ENCODE measurements at regions not wholly inside any gene's neighbourhood (a gene's known extent, or its start where the extent isn't known, plus 50 kb on each side); places are given as distances from the start of the nearest gene placed in this dataset.

DNA sequence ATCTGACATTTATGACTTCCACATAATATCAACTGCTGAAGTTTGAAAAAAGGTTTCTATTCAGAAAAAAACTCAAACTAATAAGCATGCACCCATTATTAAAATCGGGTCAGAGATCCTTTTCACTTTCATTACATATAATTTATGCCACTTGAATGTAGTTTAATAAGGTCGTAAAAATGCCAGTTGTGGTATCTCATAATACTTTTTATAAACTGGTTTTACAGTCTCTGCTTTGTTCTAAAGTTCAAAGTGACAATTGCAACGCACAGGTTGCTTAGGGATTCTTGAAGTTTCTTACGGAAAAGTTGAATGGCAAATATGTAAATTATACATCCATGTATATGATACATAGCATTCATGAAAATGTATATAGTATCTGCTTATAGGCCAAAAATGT, 229.4 kb upstream of the CEP162 start:
- TF ChIP-seq, protein P1, sequence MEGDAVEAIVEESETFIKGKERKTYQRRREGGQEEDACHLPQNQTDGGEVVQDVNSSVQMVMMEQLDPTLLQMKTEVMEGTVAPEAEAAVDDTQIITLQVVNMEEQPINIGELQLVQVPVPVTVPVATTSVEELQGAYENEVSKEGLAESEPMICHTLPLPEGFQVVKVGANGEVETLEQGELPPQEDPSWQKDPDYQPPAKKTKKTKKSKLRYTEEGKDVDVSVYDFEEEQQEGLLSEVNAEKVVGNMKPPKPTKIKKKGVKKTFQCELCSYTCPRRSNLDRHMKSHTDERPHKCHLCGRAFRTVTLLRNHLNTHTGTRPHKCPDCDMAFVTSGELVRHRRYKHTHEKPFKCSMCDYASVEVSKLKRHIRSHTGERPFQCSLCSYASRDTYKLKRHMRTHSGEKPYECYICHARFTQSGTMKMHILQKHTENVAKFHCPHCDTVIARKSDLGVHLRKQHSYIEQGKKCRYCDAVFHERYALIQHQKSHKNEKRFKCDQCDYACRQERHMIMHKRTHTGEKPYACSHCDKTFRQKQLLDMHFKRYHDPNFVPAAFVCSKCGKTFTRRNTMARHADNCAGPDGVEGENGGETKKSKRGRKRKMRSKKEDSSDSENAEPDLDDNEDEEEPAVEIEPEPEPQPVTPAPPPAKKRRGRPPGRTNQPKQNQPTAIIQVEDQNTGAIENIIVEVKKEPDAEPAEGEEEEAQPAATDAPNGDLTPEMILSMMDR (conservative IDR thresholded peaks at IDR 0.05; ENCODE audit: low read depth, low read length): no peak
- no peak for TF ChIP-seq EZH2 (IDR thresholded peaks at IDR 0.05; ENCODE audit: borderline replicate concordance, low read depth, low read length, poor library complexity, severe bottlenecking)

Measured in A673 (cell line).